Right lobe of liver (tissue), 6 donors: ENCODE measurements at regions not wholly inside any gene's neighbourhood (a gene's known extent, or its start where the extent isn't known, plus 50 kb on each side); places are given as distances from the start of the nearest gene placed in this dataset.

Experiments
- ATAC-seq, 4 donors: fragments of 200-7000 bp; cut with Tn5 transposase; one replicate each; pipeline ENCODE4 v1.9.1; 2020; ENCODE audit warnings: mild to moderate bottlenecking in 4 of 4, moderate library complexity in 4 of 4
- DNase-seq, 3 donors: peaks; one replicate each; pipeline ENCODE4 v3.0.0-alpha.2; 2020
- H3K27ac ChIP-seq, 3 donors: fragments of 200-600 bp; one replicate each; pipeline ENCODE4 v1.8.0; 2022
- H3K27me3 ChIP-seq, 2 donors: fragments of 200-600 bp; one replicate each; pipeline ENCODE4 v1.8.0; 2022
- H3K36me3 ChIP-seq, 4 donors: fragments of 200-600 bp; sonication (generic) in 1 of 4; one replicate each; pipeline versions ENCODE4 v1.5.1 to v1.8.0; 2017 to 2022; ENCODE audit warnings: control low read depth in 1 of 4
- H3K4me1 ChIP-seq, 4 donors: fragments of 200-600 bp; sonication (generic) in 1 of 4; one replicate each; pipeline versions ENCODE4 v1.5.1 to v1.8.0; 2017 to 2022; ENCODE audit warnings: control low read depth in 1 of 4
- H3K4me3 ChIP-seq, 3 donors: fragments of 200-600 bp; one replicate each; pipeline ENCODE4 v1.8.0; 2022
- H3K9me3 ChIP-seq, 4 donors: fragments of 200-600 bp; sonication (generic) in 1 of 4; one replicate each; pipeline versions ENCODE4 v1.5.1 to v1.8.0; 2017 to 2022; ENCODE audit warnings: control low read depth in 1 of 4
- POLR2A ChIP-seq: fragments of 450-650 bp; IDR thresholded peaks from one replicate; pipeline ENCODE4 v1.6.1; 2017; ENCODE audit warnings: antibody characterized with exemption, mild to moderate bottlenecking
- WGBS: methylation state at CpG from one replicate; pipeline ENCODE4 v1.1.6; 2018; ENCODE audit warnings: low coverage, low lambda C conversion rate; ENCODE audit not compliant: insufficient coverage; ENCODE audit errors: missing lambda C conversion rate; 5-methylcytosine and 5-hydroxymethylcytosine counted together
- intact Hi-C, 2 donors: fragments of 100-400 bp; cut with DNase I; formaldehyde crosslinking; loops; one replicate each; pipeline versions ENCODE4 v1.11.2 to v1.14.1; 2022
- TF ChIP-seq, protein P1 (sequence below), 4 donors: fragments of 200-600 bp in 3 of 4; fragments of 450-650 bp in 1 of 4; IDR thresholded peaks; one replicate each; pipeline versions ENCODE4 v1.5.1 to v1.8.0; 2016 to 2022; ENCODE audit warnings: antibody characterized with exemption in 4 of 4, mild to moderate bottlenecking in 2 of 4
- donor health status: DM: no; HTN: yes; CAD: no.
- donor health status: DM: no; HTN: no; CAD: no.
- donor health status: DM: no; HTN: no; CAD: no.
- donor health status: DM: no; HTN: yes; CAD: no.
- donor health status: DM: no; HTN: yes; CAD: no.

DNA sequence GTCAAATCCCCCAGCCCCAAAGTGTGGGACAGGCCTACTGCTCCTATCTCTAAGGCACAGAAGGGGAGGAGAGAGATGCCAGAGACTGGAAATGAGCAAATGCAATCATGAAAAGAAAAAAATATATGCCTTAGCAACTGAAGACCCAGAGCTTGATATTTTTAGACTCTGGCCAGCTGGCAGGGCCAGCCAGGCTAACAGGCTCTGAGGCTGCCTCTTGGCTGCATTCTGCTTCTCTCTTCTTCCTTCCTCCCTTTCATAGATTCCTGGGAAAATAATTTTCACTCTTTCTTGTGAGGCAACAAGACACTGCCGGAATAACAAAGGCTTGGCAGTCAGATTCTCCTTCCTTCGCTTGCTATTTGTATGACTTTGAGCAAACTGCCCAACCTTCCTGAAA is 209.1 kb downstream of the RAD51AP2 start:
- Histone ChIP-seq H3K36me3 (no peaks in the 10 kb centered on the region), H3K9me3 (no peaks in the 10 kb centered on the region), H3K27me3 (no peaks in the 10 kb centered on the region), H3K27ac (no peak overlapping the region), H3K4me1 (no peaks in the 10 kb centered on the region), H3K4me3 (no peak overlapping the region)
- ATAC-seq, result no peak
- 89% methylated on average over 2 of the region's 2 CpGs for WGBS
- intact Hi-C loops, result loop anchor here in 1 of 2 donors (10.0 kb wide), 1 partner anchor 534 kb away; no protein-coding TSS in a partner anchor
- TF ChIP-seq, protein P1, sequence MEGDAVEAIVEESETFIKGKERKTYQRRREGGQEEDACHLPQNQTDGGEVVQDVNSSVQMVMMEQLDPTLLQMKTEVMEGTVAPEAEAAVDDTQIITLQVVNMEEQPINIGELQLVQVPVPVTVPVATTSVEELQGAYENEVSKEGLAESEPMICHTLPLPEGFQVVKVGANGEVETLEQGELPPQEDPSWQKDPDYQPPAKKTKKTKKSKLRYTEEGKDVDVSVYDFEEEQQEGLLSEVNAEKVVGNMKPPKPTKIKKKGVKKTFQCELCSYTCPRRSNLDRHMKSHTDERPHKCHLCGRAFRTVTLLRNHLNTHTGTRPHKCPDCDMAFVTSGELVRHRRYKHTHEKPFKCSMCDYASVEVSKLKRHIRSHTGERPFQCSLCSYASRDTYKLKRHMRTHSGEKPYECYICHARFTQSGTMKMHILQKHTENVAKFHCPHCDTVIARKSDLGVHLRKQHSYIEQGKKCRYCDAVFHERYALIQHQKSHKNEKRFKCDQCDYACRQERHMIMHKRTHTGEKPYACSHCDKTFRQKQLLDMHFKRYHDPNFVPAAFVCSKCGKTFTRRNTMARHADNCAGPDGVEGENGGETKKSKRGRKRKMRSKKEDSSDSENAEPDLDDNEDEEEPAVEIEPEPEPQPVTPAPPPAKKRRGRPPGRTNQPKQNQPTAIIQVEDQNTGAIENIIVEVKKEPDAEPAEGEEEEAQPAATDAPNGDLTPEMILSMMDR (IDR thresholded peaks at IDR 0.05), result no peak
- DNase-seq, result no peak

DNA sequence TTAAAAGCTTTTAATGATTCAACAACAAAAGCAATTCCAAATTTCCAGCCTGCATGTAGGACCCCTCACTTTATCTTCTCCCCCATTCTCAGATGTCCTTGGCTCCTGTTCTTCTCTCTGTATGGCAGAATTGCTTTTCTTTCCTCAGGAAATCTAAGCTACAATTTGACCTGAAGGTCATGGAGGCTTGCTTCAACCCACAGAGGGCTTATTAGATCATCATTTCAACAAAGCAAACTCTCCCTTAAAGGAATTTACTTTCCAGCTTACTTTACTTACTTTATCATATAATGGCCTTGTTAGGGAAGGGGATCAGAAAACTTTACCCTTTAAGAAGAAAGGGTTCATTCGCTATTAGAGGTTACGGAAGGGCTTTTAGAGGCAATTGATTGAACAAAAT is 211.5 kb downstream of the RAD51AP2 start:
- intact Hi-C loops, result loop anchor here in 1 of 2 donors (10.0 kb wide), 1 partner anchor 532 kb away; no protein-coding TSS in a partner anchor
- no peaks in the 10 kb centered on the region for H3K9me3 ChIP-seq
- no peak for DNase-seq
- TF ChIP-seq, protein P1 (IDR thresholded peaks at IDR 0.05), result no peak
- no peak for TF ChIP-seq POLR2A
- no peak overlapping the region for H3K27ac ChIP-seq
- no peak for ATAC-seq
- H3K4me3 ChIP-seq, result no peak overlapping the region
- WGBS, result 85% methylated on average over 2 of the region's 2 CpGs
- H3K36me3 ChIP-seq, result no peaks in the 10 kb centered on the region
- H3K4me1 ChIP-seq, result no peaks in the 10 kb centered on the region
- H3K27me3 ChIP-seq, result no peaks in the 10 kb centered on the region

DNA sequence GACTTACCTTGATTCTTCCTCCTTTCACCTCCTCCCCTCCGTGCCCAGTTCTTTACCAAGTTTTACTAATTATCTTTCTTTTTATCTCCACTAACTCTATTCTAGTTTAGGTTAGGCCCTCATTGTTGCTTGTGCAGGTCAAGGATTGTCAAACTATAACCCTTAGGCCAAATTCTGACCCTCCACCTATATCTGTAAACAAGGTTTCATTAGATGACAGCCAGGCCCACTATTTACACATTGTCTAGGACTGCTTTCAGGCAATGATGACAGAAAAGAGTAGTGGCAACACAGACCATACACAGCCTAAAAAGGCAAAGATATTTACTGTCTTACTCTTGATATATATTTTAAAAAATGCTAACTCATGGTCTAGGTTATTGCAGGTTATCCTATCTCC is 212.0 kb downstream of the RAD51AP2 start:
- Histone ChIP-seq H3K27me3 (no peaks in the 10 kb centered on the region), H3K4me3 (no peak overlapping the region), H3K9me3 (no peaks in the 10 kb centered on the region), H3K4me1 (no peaks in the 10 kb centered on the region), H3K27ac (no peak overlapping the region), H3K36me3 (no peaks in the 10 kb centered on the region)
- ATAC-seq, result peak; percentile 44 to 70 (median 60)
- TF ChIP-seq POLR2A, result no peak
- TF ChIP-seq, protein P1 (IDR thresholded peaks at IDR 0.05), result no peak
- 67% methylated on average over 1 of the region's 1 CpG for WGBS
- DNase-seq, result no peak
- intact Hi-C loops, result loop anchor here in 1 of 2 donors (10.0 kb wide), 1 partner anchor 531 kb away; no protein-coding TSS in a partner anchor

DNA sequence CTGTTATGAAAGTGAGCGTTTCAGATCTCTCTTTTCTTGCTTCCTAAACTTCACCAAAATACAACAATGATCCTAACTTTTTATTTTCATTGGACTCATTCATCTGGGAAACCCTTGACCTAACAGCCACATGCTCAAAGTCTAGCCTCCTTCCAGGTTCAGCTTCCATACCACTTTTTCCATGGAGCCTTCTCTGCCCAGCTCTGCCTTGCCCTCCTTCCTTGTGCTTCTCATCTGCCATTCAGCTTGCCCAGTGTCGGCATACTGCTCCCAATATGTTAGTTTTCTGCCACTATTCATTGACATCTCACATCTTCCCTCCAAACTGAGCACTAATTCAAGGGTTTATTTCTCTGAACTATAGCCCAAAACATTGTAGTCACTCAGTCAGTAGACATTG is 214.7 kb downstream of the RAD51AP2 start:
- Histone ChIP-seq H3K4me1 (no peaks in the 10 kb centered on the region), H3K4me3 (no peak overlapping the region), H3K9me3 (no peaks in the 10 kb centered on the region), H3K27ac (no peak overlapping the region), H3K36me3 (no peaks in the 10 kb centered on the region), H3K27me3 (no peaks in the 10 kb centered on the region)
- WGBS, result 41% methylated on average over 2 of the region's 2 CpGs
- ATAC-seq, result no peak
- DNase-seq, result no peak
- intact Hi-C loops, result loop anchor here in 1 of 2 donors (10.0 kb wide), 1 partner anchor 529 kb away; no protein-coding TSS in a partner anchor
- TF ChIP-seq POLR2A, result no peak
- TF ChIP-seq, protein P1 (IDR thresholded peaks at IDR 0.05), result no peak

DNA sequence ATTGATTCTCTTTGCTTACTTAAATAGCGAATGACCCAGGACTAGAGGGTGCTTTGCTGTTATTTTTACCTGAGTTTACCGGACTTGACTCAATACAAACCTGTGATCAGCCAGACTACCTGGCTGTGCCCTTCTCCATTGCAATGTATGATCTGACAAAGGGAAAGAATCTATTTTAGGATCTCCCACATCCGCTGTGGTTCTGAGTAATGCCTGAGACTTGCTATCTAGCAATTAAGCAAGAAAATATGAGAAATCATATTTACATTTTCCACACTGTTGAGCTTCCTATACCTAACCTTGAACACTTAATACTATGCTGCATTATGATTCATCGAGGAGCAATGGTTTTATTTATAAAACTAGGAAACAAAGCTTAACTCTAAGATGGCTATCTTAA is 215.2 kb downstream of the RAD51AP2 start:
- ATAC-seq, result no peak
- DNase-seq, result no peak

More for the DNA sequence above, 215.2 kb downstream of the RAD51AP2 start:
- Histone ChIP-seq H3K4me1 (no peaks in the 10 kb centered on the region), H3K9me3 (no peaks in the 10 kb centered on the region), H3K36me3 (no peaks in the 10 kb centered on the region), H3K4me3 (no peak overlapping the region), H3K27ac (no peak overlapping the region), H3K27me3 (no peaks in the 10 kb centered on the region)
- TF ChIP-seq, protein P1 (IDR thresholded peaks at IDR 0.05), result no peak
- TF ChIP-seq POLR2A, result no peak
- WGBS, result 58% methylated on average over 4 of the region's 4 CpGs
- intact Hi-C loops, result loop anchor here in 1 of 2 donors (10.0 kb wide), 1 partner anchor 528 kb away; no protein-coding TSS in a partner anchor
